HK-2 (cell line): ENCODE measurements at regions not wholly inside any gene's neighbourhood (a gene's known extent, or its start where the extent isn't known, plus 50 kb on each side); places are given as distances from the start of the nearest gene placed in this dataset.

Experiments
- DNase-seq: peaks from one replicate; pipeline ENCODE4 v3.0.0-alpha.2; 2018; ENCODE audit not compliant: unreplicated experiment

- DNase-seq: no peak
These were observed 235.5 kb downstream of the TEX29 start for GRCh38 chr13:111555903-111556302.

- DNase-seq: no peak
These were observed 236.1 kb downstream of the TEX29 start for GRCh38 chr13:111556496-111556895.

DNA sequence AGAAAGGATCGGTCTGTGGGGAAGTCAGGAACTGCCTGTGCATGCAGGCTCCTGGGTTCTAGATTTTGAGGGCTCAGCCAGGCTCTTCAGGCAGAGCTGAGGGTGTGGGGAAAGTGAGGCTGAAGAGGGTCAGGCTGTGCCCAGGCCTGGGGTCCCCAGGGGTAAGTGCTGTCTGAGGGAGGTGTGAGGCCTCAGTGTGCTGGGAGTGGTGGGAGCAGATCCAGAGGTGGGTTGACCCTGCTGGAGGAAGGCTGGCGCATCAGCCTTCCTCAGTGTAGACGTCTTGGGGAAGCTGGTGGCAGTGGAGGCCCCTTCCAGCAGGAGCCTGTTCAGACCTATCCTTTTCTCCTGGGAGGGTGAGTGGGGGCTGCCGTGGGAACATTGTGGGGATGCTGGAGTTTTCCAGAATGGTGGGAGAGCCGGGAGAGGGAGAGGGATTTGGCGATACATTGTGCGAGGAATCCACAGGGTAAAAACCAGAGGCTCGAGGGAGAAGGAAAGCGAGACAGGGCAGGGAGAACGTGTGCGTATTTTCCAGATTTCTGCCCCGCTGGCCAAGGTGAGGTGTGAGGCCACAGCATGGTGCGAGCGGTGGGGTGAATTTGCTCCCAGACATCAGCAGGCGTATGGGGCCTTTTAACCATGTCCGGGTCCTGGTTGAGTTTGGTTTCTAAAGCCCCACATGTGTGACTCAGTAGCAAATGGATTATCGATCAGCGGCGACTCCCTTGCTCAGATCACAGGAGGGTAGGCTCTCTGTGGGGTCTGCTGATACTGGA, 237.7 kb downstream of the TEX29 start:
- no peak for DNase-seq

DNA sequence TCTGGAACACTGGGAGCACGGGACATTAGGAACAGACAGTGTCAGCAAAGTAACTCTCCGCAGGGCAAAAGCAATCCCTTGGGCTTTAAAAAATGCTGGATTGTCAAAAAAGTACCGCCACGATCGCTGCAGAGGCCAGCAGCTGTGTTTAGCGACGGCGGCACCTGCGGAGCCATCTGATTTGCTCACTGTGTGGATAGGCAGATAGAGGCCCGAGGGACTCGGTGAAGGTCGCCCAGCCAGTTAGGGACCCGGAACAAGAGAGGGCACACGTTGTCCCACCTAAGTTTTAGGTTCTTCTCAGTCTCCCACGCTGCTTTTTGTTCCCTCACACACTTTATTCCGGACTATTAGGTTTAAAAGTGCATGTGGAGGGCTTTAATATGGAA, 238.3 kb downstream of the TEX29 start:
- no peak for DNase-seq

DNA sequence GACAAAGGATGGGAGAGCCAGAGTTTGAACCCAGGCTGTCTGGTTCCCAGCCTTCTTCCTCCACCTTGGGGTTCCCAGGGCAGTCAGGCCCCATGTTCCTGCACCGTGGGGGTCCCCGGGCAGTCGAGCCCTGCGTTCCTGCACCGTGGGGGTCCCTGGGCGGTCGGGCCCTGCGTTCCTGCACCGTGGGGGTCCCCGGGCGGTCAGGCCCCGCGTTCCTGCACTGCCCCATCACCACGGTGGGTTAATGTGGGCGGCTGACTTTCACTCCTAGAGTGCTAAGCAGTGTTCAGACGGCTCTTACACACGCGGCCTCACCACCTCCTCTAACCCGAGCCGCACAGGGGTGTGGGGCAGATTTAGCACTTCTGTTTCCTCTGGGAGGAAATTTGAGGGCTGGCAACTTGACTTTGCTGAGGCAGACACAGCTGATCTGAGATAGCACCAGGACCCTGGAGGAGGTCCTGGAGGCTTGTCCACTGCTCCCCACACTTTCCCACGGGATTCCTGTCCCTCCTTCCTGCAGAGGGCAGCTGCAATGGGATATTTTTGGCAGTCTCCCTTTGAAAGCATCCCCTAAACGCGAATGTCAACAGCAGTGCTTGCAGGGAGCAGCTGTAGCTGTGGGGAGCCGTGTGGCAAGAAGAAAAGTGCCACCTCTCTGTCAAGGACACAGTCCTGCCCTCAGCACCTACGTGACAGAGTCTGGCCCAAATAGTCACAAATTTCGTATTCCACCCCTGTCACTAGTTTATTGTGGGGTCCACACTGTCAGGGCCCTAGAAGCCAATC, 239.4 kb downstream of the TEX29 start:
- no peak for DNase-seq

DNA sequence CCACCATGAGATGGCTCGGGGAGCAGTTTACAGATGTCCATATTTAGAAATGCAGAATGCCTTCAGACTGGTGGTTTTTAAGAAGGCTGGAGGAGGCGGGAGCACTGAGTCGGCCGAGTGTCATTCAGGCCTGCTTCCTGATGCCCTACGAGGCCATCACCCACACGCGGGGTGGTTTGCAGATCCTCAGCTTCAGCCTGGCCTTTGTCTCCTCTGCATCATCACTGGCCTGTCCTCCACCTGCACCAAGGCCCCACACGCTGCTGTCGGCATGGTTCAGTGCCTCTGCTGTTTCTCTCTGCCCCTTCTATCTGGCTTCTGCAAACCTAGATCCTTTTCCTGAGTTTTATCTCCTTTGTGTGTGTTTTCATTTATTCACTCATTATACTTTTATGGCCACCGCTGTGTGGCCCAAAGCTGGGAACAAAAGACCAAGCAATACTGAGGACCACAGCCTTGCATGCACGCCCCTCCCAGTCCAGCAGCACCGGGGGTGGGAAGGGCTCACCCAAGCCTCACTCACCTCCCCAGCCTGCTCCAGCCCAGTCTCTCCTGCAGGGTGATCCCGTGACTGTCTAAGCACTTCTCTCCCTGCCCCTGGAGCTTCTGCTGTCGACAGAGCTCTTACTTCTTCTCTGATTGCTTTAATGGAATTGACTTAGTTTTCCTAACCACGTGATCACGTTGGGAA, 240.8 kb downstream of the TEX29 start:
- no peak for DNase-seq

DNA sequence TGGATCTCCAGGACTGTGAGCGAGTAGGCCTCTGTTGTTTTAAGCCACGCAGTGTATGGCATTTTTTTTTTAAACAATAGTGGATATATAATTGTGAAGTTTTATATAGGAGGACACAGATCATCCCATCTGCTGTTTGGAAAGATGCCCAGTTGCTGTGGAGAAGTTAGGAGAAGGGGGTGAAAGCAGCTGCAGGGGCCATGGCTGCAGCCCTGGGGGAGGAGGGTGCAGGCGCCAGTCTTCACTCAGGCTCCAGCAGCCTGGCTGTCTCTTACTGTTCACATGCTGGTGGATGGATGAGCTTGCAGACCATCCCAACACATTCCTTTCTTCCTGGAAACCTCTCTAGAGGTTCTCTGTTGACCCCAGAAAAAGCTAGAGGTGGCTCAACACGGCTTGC, 242.3 kb downstream of the TEX29 start:
- DNase-seq: no peak

GRCh38 chr13:111564606-111565005, 244.2 kb downstream of the TEX29 start:
- no peak for DNase-seq

DNA sequence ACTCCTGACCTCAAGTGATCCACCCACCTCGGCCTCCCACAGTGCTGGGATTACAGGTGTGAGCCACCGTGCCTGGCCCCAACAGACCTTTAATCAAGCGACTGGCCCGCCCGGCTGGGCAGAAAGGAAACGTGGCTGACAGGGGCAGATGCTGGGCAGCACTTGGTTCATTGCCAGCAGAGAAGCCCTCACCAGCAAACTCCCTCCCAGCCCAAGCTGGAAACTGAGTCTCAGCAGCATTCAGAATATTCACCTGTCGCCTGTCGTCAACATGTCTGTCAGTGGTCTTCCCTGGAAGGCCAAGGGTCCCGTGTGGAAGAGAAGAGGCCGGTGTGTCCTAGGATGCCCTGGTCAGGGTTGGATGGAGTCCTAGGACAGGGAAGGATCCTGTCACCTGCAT, 245.0 kb downstream of the TEX29 start:
- no peak for DNase-seq

- no peak for DNase-seq
These were observed 246.1 kb downstream of the TEX29 start for GRCh38 chr13:111566567-111566966.

- DNase-seq: no peak
These were observed 247.2 kb downstream of the TEX29 start for GRCh38 chr13:111567637-111568036.

GRCh38 chr13:111568290-111568689, 247.8 kb downstream of the TEX29 start:
- no peak for DNase-seq

GRCh38 chr13:111570911-111571310, 250.5 kb downstream of the TEX29 start:
- DNase-seq: no peak

DNA sequence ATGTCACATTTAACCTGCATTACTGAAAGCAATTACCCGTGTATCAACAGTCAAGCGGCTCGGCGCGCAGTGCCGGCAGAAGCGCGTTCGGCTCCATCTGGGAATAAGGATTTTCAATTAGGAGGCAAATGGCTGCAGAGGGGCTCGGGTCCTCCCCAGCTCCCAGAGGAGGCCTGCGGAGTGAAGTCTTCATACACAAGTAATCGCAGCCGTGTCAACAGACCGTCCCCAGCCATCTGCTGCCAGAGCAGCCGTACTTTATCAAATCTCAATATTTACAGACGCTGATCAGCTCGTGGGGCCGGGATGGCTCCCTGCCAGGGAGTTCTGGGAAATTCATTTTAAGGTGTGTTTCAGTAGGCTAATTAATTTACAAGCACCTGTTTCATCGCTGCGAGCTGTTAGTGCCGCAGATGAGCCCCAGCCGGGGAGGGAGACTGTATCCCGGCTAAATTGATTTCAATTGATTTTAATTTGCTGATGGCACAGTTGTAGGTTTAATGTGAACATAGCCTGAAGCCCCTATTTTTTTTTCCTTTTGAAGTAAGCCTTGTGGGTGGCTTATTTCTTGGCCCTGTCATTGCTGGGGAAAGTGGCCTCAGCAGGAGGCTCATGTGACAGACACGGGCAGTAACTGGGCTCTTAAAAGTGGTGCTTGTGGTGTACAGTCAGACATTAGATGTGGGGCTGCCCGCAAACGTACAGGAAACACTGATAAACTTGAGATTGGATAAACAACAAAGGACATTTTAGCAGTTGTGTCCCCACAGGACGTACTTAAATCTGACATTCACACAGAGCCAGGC, 252.7 kb downstream of the TEX29 start:
- no peak for DNase-seq

GRCh38 chr13:111573801-111574200, 253.4 kb downstream of the TEX29 start:
- DNase-seq: no peak

GRCh38 chr13:111575276-111575675, 254.8 kb downstream of the TEX29 start:
- no peak for DNase-seq

DNA sequence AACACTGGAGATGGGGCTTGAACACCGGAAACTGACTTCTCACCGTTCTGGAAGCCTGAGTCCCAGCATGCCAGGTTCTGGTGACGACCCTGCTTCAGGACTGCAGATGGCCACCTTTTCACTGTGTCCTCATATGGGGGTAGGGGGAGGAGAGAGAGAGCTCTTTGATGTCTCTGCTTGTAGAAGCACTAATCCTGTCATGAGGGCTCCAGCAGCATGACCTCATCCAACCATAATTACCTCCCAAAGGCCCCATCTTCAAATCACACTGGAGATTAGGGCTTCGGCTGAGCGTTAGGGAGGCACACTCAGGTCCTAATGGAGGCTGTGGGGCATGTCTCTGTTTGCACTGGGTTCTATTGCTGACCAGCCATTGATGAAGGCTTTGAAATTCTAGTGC, 255.3 kb downstream of the TEX29 start:
- no peak for DNase-seq

DNA sequence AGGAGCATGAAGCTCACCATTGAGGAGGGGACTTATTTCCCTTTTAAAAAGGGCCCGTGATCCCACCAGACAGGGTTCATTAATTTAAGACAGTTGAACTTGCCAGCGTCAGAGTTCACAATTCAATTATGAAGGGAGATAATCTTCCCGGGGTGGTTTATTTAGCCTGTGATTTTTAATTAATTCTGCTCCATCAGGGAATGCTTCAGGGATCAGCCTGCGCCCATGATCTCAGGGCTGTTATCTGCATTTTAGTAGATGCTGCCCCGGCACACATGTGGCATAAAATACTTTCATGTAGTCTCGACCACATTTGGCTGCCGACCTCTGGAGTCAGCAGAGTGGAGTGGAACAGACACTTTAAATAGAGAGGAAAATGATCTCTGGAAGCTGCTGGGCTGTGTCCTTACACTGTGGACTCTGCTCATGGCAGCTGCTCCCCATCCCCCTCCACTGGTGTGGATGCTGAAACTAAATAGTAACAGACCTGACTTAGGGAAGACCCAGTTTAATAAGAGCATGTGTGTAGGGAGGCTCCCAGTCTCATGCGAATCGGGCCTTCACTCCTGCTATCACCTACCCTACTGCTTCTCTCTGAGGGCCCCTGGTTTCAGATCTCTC, 256.9 kb downstream of the TEX29 start:
- DNase-seq: no peak

GRCh38 chr13:111577956-111578605, 257.6 kb downstream of the TEX29 start:
- no peak for DNase-seq

DNA sequence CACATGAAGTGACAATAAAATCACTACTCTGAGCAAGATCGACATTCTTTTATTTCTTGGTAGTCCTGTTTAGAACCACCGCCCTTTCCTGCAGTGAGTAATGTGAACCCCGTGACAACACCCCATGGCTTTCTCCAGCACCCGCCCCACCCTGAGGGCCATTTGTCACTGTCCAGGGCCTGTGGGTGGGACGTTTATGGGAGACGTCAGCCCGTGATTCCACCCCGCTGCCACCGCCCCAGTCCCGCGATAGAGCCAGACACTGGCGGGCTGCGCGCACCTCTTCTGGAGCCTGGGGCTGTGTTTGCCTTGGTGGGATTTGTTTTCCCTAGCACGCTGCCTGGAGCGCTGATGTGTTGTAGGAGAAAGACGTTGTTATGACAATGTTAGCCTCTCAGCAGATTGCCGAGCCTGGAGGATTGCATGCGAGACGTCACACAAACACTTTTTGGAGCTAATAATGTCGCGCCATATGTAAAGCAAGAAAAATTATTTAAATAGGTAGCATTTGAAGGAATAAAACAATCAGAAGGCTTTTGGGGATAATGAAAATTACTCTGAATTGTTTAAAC, 263.7 kb downstream of the TEX29 start:
- DNase-seq: no peak

- no peak for DNase-seq
These were observed 264.4 kb downstream of the TEX29 start for GRCh38 chr13:111584870-111585269.
